HG03280 (cell line): ENCODE measurements at regions not wholly inside any gene's neighbourhood (a gene's known extent, or its start where the extent isn't known, plus 50 kb on each side); places are given as distances from the start of the nearest gene placed in this dataset.
"Not testable (repeated sequence)": the region's sequence is repeated elsewhere in the genome, so short reads cannot be mapped to it uniquely, and the experiment has no call there.

Experiments
- ATAC-seq: cut with Tn5 transposase; IDR thresholded peaks from one replicate; pipeline ENCODE4 v1.9.1; 2021; ENCODE audit warnings: mild to moderate bottlenecking, moderate library complexity; ENCODE audit not compliant: unreplicated experiment

GRCh38 chr11:29119116-29119515 lies 897.7 kb downstream of the KCNA4 start:
- ATAC-seq, result no peak

- ATAC-seq, result no peak
Observed at GRCh38 chr11:29100967-29101366, 915.9 kb downstream of the KCNA4 start.

GRCh38 chr11:29095821-29096220 lies 921.0 kb downstream of the KCNA4 start:
- no peak for ATAC-seq

- ATAC-seq, result no peak
Observed at GRCh38 chr11:29093416-29094120, 923.3 kb downstream of the KCNA4 start.

GRCh38 chr11:29087200-29087812 lies 929.5 kb downstream of the KCNA4 start:
- ATAC-seq, result no peak

- ATAC-seq, result no peak
Observed at GRCh38 chr11:29075726-29076125, 941.1 kb downstream of the KCNA4 start.

- no peak for ATAC-seq
Observed at GRCh38 chr11:29063630-29064361, 953.0 kb downstream of the KCNA4 start.

- ATAC-seq, result no peak
Observed at GRCh38 chr11:29061452-29061851, 953.3 kb downstream of the METTL15 start.

GRCh38 chr11:29056487-29056886 lies 948.3 kb downstream of the METTL15 start:
- ATAC-seq, result not testable (repeated sequence)

GRCh38 chr11:29051935-29052334 lies 943.7 kb downstream of the METTL15 start:
- ATAC-seq, result no peak

- not testable (repeated sequence) for ATAC-seq
Observed at GRCh38 chr11:29050962-29051361, 942.8 kb downstream of the METTL15 start.

- no peak for ATAC-seq
Observed at GRCh38 chr11:29040489-29040888, 932.3 kb downstream of the METTL15 start.

GRCh38 chr11:29032384-29033149 lies 924.4 kb downstream of the METTL15 start:
- ATAC-seq, result no peak

GRCh38 chr11:29029452-29029851 lies 921.3 kb downstream of the METTL15 start:
- ATAC-seq, result no peak

GRCh38 chr11:29027436-29027835 lies 919.2 kb downstream of the METTL15 start:
- no peak for ATAC-seq

GRCh38 chr11:29026286-29026685 lies 918.1 kb downstream of the METTL15 start:
- no peak for ATAC-seq

GRCh38 chr11:29025001-29025400 lies 916.8 kb downstream of the METTL15 start:
- ATAC-seq, result no peak

- ATAC-seq, result no peak
Observed at GRCh38 chr11:29024386-29024785, 916.2 kb downstream of the METTL15 start.

- no peak for ATAC-seq
Observed at GRCh38 chr11:29023761-29024160, 915.6 kb downstream of the METTL15 start.

- ATAC-seq, result no peak
Observed at GRCh38 chr11:29022676-29023075, 914.5 kb downstream of the METTL15 start.

GRCh38 chr11:29019960-29020683 lies 911.9 kb downstream of the METTL15 start:
- no peak for ATAC-seq
